HepG2 (cell line): ENCODE measurements at regions not wholly inside any gene's neighbourhood (a gene's known extent, or its start where the extent isn't known, plus 50 kb on each side); places are given as distances from the start of the nearest gene placed in this dataset.

ENCODE experiments used
- ATAC-seq: fragments of 200-7000 bp; cut with Tn5 transposase; 3 replicates; pipeline ENCODE4 v1.9.1; 2020; ENCODE audit warnings: mild to moderate bottlenecking, moderate library complexity
- BruUV-seq: library from RNA; stranded (reverse); fragments of 400-500 nt; replicated peaks from 2 replicates; lab custom pipeline; 2021; lab: Mats Ljungman, UMichigan
- CTCF ChIA-PET: fragments of 300-600 bp; formaldehyde crosslinking; extraction: SDS; loops from one replicate; lab custom pipeline; 2021; ENCODE audit warnings: low total read pairs, inconsistent platforms, low intra/inter-chr PET ratio; lab: Yijun Ruan, JAX
- POLR2A ChIA-PET: fragments of 350-600 bp; sonication (Branson Sonifier 250); formaldehyde crosslinking; loops from one replicate; lab custom pipeline; 2020; ENCODE audit warnings: antibody characterized with exemption, inconsistent platforms; lab: Yijun Ruan, JAX
- DNase-seq: peaks from one replicate; pipeline ENCODE4 v3.0.0-alpha.2; 2015; ENCODE audit warnings: low spot score
- FAIRE-seq: peaks from 3 replicates; lab custom pipeline; 2011; peaks lifted over from hg19 to GRCh38; lab: Jason Lieb, UNC
- H2AFZ ChIP-seq: one replicate; pipeline ENCODE4 v1.6.1; 2011; ENCODE audit warnings: low read length, inconsistent platforms
- H3K27ac ChIP-seq: fragments of 300-600 bp; 3 replicates; pipeline ENCODE4 v1.8.0; 2011; ENCODE audit warnings: mixed run types, mild to moderate bottlenecking, mixed read lengths, low read length, inconsistent platforms; ENCODE audit not compliant: insufficient read depth; ENCODE audit errors: extremely low read length
- H3K27me3 ChIP-seq, 2 experiments: fragments of 200-600 bp in 1 of 2; 2 replicates in 1 of 2; 3 replicates in 1 of 2; pipeline versions ENCODE4 v1.6.0 to v1.8.0; 2011; ENCODE audit warnings: low read length in 2 of 2, mild to moderate bottlenecking in 2 of 2, moderate library complexity in 2 of 2, inconsistent platforms in 1 of 2; ENCODE audit not compliant: insufficient read depth in 2 of 2, control insufficient read depth in 1 of 2
- H3K36me3 ChIP-seq, 2 experiments: fragments of 200-600 bp in 1 of 2; replicated peaks in 1 of 2; 2 replicates in 1 of 2; 3 replicates in 1 of 2; pipeline versions ENCODE4 v1.5.1 to v1.8.0; 2011; ENCODE audit warnings: low read length in 2 of 2, inconsistent platforms in 1 of 2; ENCODE audit not compliant: insufficient read depth in 2 of 2, control insufficient read depth in 1 of 2
- H3K4me1 ChIP-seq: 2 replicates; pipeline ENCODE4 v1.5.1; 2012; ENCODE audit warnings: low read length, inconsistent platforms; ENCODE audit not compliant: insufficient read depth
- H3K4me2 ChIP-seq: 2 replicates; pipeline ENCODE4 v1.6.0; 2011; ENCODE audit warnings: low read depth, low read length, inconsistent platforms
- H3K4me3 ChIP-seq, 3 experiments: fragments of 200-600 bp in 1 of 3; sonication (generic), shearing (Covaris generic) in 1 of 3; replicated peaks in 1 of 3; 2 replicates each; pipeline ENCODE4 v1.5.1; 2011 to 2016; ENCODE audit warnings: low read length in 3 of 3, inconsistent platforms in 2 of 3, low read depth in 2 of 3, mild to moderate bottlenecking in 2 of 3, control low read depth in 1 of 3, mixed read lengths in 1 of 3; ENCODE audit not compliant: insufficient read depth in 1 of 3
- H3K79me2 ChIP-seq: one replicate; pipeline ENCODE4 v1.6.1; 2011; ENCODE audit warnings: low read length, inconsistent platforms; ENCODE audit not compliant: insufficient read depth
- H3K9ac ChIP-seq: 2 replicates; pipeline ENCODE4 v1.6.0; 2011; ENCODE audit warnings: mild to moderate bottlenecking, low read depth, low read length, inconsistent platforms; ENCODE audit not compliant: insufficient read depth
- H3K9me3 ChIP-seq: 2 replicates; pipeline ENCODE4 v1.5.1; 2012; ENCODE audit warnings: mild to moderate bottlenecking, low read length
- H4K20me1 ChIP-seq: 2 replicates; pipeline ENCODE4 v1.6.0; 2011; ENCODE audit warnings: inconsistent platforms, mild to moderate bottlenecking, low read length, moderate library complexity; ENCODE audit not compliant: insufficient read depth
- GABPB1 ChIP-seq: IDR thresholded peaks from 2 replicates; pipeline ENCODE4 v1.6.1; 2016; ENCODE audit warnings: mild to moderate bottlenecking, missing genetic modification reagents, moderate library complexity, missing compliant biosample characterization
- KLF13 ChIP-seq: sonication (generic); formaldehyde crosslinking; IDR thresholded peaks from 2 replicates; pipeline ENCODE4 v1.4.0; 2020; ENCODE audit warnings: mild to moderate bottlenecking, missing genetic modification reagents
- MXI1 ChIP-seq: IDR thresholded peaks from 3 replicates; pipeline ENCODE4 v1.6.1; 2012; ENCODE audit warnings: low read depth, low read length, inconsistent platforms, borderline replicate concordance
- NFRKB ChIP-seq: fragments of 450-650 bp; IDR thresholded peaks from 2 replicates; pipeline ENCODE4 v1.6.1; 2017
- SETDB1 ChIP-seq: sonication (generic); formaldehyde crosslinking; IDR thresholded peaks from 2 replicates; pipeline ENCODE4 v1.5.1; 2020; ENCODE audit warnings: missing genetic modification reagents, mild to moderate bottlenecking, borderline replicate concordance
- U2AF1 ChIP-seq: fragments of 200-400 bp; formaldehyde crosslinking; optimal IDR thresholded peaks from 2 replicates; pipeline ENCODE3; 2017; ENCODE audit warnings: mild to moderate bottlenecking, low read depth, low read length
- WGBS: methylation state at CpG from one replicate; pipeline ENCODE4 v1.1.6; 2017; ENCODE audit warnings: low lambda C conversion rate; 5-methylcytosine and 5-hydroxymethylcytosine counted together
- in situ Hi-C: cut with HindIII; loops from 2 replicates; pipeline ENCODE4 v1.10.0; 2017; ENCODE audit warnings: low pct_unique_long_range_greater_than_20kb; ENCODE audit not compliant: extremely low pct_ligation_motif_present
- intact Hi-C: fragments of 100-400 bp; cut with micrococcal nuclease; formaldehyde crosslinking; loops from one replicate; pipeline ENCODE4 v1.10.0; 2022; ENCODE audit not compliant: unreplicated experiment
- TF ChIP-seq, protein P1 (sequence below): IDR thresholded peaks from 2 replicates; pipeline ENCODE4 v1.6.1; 2012; ENCODE audit warnings: inconsistent platforms

DNA sequence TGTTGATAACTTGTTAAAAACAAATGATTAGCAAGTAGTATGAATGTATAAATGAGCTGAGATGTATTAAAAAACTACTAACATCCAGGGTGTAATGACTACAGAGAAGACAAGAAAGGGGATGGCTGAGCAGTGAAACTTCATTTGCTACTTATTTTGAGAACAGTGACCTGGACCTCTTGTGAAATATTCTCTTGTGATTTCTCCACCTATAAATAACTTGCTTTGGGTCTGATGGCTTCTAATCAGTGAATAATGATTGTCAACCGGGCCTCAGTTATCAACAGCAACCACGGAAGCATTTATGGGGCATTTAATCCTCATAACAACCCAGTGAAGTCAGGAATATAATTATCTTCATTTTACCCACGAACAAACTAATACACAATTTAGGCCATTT is 154.2 kb upstream of the HAND2 start:
- BruUV-seq: no TSS peak
- Histone ChIP-seq H3K9ac (no peak overlapping the region), H3K79me2 (no peaks in the 10 kb centered on the region), H2AFZ (no peak overlapping the region), H3K36me3 (no peaks in the 10 kb centered on the region), H3K9me3 (no peaks in the 10 kb centered on the region), H3K27ac (no peak overlapping the region), H3K4me2 (no peak overlapping the region)
- intact Hi-C loops: no loop called here
- no peak for FAIRE-seq
- POLR2A ChIA-PET: no interaction called here
- no peak for TF ChIP-seq GABPB1 (CRISPR knock-in tag)
- TF ChIP-seq, all 625 proteins: peak for 0
- no peak for ATAC-seq
- H3K4me3 ChIP-seq: no peak overlapping the region
- no peaks in the 10 kb centered on the region for H3K4me1 ChIP-seq
- in situ Hi-C loops: no loop called here
- no peak for DNase-seq
- WGBS: 2% methylated on average over 3 of the region's 3 CpGs
- no peaks in the 10 kb centered on the region for H4K20me1 ChIP-seq
- CTCF ChIA-PET: no interaction called here
- no peaks in the 10 kb centered on the region for H3K27me3 ChIP-seq

DNA sequence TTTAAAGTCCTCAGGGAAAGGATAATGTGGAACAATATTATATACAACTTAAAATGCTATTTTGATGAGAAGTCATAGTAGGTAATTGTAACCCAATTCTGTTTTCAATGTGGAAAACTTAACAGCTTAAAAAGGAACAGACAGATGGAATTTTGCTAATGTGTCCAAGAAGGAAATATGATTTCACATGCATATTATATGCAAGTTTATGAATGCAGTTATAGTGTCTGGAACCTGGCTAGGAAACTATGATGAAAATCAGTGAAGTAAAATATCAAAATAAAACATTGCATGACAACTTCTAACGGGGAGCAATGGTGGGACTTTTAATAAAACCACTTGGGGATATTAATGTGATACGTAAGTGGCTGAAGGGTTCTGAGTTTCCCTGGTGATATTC is 152.6 kb upstream of the HAND2 start:
- FAIRE-seq: no peak

More for the DNA sequence above, 152.6 kb upstream of the HAND2 start:
- H3K27me3 ChIP-seq: no peaks in the 10 kb centered on the region
- no peaks in the 10 kb centered on the region for H3K79me2 ChIP-seq
- no peak overlapping the region for H3K4me3 ChIP-seq
- no TSS peak for BruUV-seq
- H3K4me1 ChIP-seq: no peaks in the 10 kb centered on the region
- ATAC-seq: no peak
- WGBS: 3% methylated on average over 2 of the region's 2 CpGs
- TF ChIP-seq, protein P1, sequence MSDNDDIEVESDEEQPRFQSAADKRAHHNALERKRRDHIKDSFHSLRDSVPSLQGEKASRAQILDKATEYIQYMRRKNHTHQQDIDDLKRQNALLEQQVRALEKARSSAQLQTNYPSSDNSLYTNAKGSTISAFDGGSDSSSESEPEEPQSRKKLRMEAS: no peak
- no peak for TF ChIP-seq KLF13 (CRISPR knock-in tag)
- TF ChIP-seq SETDB1 (CRISPR knock-in tag): no peak
- TF ChIP-seq MXI1: no peak
- no peak for TF ChIP-seq NFRKB
- no peak for TF ChIP-seq U2AF1
- H3K9me3 ChIP-seq: no peaks in the 10 kb centered on the region
- no peak overlapping the region for H3K4me2 ChIP-seq
- in situ Hi-C loops (no loop called here), intact Hi-C loops (no loop called here)
- no peak overlapping the region for H2AFZ ChIP-seq
- H4K20me1 ChIP-seq: no peaks in the 10 kb centered on the region
- H3K27ac ChIP-seq: no peak overlapping the region
- ChIA-PET CTCF (no interaction called here), POLR2A (no interaction called here)
- H3K36me3 ChIP-seq: no peaks in the 10 kb centered on the region
- DNase-seq: no peak
- H3K9ac ChIP-seq: no peak overlapping the region
